NCI-H748 (cell line): ENCODE measurements at regions not wholly inside any gene's neighbourhood (a gene's known extent, or its start where the extent isn't known, plus 50 kb on each side); places are given as distances from the start of the nearest gene placed in this dataset.

Experiments
- DNase-seq: peaks from one replicate; lab custom pipeline; 2025; ENCODE audit not compliant: unreplicated experiment; lab: John Stamatoyannopoulos, UW

DNA sequence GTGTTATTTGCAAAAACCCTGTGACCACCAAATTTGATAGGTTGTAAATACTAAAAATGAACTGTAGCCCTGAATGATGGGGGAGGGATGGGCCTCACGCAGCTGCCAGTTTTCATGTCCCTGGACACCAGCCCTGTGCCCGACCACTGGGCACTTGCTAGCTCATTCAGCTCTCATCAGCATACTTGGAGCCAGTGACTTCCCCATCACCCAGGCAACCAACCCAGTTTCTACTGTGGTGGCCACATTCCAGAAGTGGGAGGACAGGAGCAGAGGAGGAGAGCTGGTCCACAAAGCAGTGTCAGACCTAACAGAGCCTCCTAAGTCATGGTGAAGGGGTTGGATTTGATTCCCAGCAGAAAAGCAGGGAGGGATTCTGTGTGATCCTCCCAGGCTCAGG lies 128.2 kb downstream of the CPEB2 start:
- no peak for DNase-seq

- DNase-seq = no peak
Measured at GRCh38 chr4:15131551-15131950, 129.3 kb downstream of the CPEB2 start.

DNA sequence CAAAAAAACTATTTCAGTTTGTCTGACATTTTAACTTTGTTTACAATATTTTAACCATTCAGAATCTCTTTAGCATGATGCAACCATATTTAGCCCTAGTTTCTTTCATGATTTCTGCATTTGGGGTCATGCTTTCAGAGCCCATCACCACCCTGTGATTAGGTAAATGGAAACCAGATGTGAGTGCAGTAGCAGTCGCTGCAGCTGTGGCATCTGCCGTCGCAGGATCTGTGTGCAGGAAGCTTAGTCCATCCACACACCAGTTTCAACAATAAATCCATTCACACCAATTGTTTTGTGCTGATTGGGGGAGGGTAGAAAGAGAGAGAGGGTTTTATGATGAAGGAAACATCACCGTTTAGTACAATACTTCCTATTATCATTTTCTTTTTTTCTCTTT lies 130.5 kb downstream of the CPEB2 start:
- no peak for DNase-seq

GRCh38 chr4:15139599-15139998 lies 137.3 kb downstream of the CPEB2 start:
- no peak for DNase-seq

DNA sequence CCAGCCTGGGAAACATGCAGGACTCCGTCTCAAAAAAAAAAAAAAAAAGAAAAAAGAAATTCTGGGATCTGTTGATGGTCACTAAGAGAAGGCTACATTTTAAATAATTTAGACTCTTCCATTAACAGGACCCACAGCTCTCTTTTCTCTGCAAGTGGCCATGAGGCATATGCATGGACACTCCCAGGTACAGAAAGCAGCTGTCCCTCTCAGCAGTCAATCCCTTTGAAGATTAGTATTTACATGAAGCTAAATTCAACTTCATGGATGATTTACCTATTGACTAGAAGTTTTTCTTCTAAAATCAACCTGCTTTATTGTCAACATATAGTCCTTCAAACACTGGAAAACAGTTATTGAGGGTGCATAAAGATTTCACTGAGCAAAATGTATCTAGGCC lies 139.9 kb downstream of the CPEB2 start:
- no peak for DNase-seq

- no peak for DNase-seq
Measured at GRCh38 chr4:15143551-15143950, 141.3 kb downstream of the CPEB2 start.

GRCh38 chr4:15144249-15144966 lies 142.1 kb downstream of the CPEB2 start:
- DNase-seq = peak; percentile 24

DNA sequence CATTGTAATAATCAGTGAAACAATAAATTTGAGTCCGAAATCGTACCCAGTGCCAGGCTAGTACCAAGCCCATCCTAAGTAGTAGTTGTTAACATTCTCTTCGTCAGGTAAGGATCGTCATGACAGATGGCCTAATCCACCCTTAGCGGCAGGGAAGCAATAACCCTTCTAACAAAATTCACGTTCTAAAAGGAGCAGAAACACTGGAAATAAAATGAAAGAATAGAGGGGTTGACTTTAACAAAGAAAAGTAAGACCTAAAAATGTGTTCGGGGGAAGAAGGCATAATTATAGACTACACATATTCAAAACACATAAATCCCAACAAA lies 142.7 kb downstream of the CPEB2 start:
- DNase-seq = no peak

DNA sequence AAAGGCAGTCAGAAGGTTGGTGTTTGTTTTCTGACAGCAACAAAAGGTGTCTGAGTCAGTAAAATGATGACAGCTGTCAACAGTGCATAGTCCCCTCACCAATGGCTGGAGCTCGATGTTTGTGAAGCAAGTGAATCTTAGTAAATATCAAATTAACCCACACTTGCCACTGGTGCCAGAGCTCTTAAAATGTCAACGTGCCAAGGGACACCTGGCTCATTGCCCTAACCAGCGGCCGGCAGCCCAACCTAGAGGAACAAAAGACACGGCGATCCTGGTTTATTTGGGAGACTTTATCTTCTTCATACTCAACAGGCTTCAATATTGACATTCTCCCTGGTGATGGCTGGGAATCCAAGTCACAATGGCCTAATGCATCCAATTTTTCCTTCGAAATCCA lies 143.4 kb downstream of the CPEB2 start:
- DNase-seq = peak; percentile 73

GRCh38 chr4:15147714-15148113 lies 145.4 kb downstream of the CPEB2 start:
- no peak for DNase-seq

DNA sequence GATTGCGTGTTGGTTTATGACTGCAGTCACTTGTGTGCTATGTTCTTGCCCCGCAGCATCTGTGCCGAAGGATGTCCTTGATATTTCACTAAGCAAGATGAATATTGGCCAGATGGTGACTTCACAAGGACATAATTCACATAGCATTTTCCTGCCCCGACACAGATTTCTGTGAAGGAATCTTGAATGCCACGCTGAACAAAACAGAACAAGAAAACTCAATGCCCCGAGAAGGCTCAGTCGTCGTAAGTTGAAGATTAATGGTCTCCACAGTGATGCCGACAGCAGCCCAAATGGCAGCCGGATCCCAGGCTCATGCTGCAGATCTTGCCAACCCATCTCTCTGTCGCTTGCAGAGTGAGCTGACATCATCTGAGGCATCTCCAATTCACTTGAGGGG lies 145.9 kb downstream of the CPEB2 start:
- DNase-seq = no peak

- no peak for DNase-seq
Measured at GRCh38 chr4:15148691-15149090, 146.4 kb downstream of the CPEB2 start.

GRCh38 chr4:15149234-15149838 lies 147.1 kb downstream of the CPEB2 start:
- DNase-seq = no peak

DNA sequence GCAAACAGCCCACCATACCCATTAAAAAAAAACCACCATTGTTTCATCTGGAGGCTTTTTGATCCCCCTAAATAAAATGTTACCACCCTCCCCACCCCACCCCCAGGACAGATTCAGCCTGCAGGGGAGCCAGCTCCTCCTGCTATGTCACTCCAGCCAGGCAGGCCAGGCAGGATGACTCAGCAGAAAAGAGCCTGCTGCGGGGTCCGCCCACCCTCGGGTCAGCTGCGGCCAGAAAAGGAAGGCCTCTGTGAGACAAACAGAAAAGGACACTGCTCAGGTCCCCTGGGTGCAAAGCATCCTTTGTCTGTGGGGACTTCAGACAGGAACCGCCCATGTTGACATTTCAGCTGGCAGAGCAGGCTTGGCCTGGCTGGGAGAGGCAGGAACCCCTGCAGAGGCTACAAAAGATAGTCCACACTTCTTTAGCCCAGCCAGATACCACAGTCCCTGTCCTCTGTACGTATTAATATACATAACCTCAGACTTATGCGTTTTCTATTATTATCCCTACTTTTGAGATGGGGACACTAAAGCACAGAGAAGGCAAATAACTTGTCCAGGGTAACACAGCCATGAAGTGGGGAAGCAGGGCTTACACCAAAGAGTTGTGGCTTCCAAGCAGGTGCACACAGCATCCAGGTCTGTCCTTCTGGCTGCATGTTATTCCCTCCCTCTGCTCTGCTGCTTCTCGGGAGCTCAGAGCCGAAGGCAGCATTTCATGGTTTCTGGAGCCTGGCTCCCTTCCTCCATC lies 147.7 kb downstream of the CPEB2 start:
- DNase-seq = peak; percentile 95

- no peak for DNase-seq
Measured at GRCh38 chr4:15150631-15151030, 148.3 kb downstream of the CPEB2 start.

DNA sequence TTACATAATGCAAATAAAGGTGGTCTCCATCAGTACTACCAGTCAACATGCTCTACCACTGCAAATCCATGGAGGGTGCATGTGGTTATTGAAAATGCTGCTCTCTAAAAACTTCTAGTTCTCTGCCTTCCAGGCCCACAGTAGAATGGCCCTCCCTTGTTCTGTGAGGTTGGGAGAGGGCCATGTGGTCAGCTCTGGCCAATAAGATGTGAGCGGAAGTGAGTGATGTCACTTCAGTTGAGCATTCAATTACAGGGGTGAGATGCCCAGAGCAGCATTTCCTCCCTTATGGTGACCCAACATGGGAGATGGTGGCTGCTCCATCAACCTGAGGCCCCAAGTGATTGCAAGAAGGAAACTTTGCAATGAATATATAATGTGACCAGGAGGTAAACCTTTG lies 148.8 kb downstream of the CPEB2 start:
- no peak for DNase-seq

GRCh38 chr4:15153662-15154061 lies 151.4 kb downstream of the CPEB2 start:
- no peak for DNase-seq

DNA sequence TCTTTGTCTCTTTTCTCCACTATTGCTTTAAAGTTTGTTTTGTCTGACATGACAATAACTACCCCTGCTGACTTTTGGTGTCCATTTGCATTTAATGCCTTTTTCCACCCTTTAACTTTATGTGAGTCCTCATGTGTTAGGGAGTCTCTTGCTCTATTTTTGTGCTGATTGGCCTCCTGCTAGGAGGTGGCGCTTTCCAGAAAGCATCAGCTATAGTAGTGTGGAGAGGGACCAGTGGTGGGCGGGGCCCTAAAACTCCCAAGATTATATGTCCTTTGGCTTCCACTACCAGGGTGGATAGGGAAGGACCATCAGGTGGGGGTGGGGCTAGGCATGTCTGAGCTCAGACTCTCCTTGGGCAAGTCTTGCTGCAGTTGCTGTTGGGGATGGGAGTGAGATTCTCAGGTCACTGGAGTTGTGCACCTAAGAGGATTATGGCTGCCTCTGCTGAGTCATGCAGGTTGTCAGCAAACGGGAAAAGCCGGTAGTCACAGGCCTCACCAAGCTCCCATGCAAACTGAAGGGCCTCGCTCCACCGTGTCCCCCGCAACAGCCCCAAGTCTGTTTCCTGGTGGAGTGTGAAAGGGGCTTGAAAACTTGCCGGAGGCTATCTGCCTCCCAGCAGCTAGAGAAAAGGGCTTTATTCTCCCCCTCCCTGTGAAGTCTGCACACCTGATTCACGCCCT lies 156.3 kb downstream of the CPEB2 start:
- DNase-seq = no peak

DNA sequence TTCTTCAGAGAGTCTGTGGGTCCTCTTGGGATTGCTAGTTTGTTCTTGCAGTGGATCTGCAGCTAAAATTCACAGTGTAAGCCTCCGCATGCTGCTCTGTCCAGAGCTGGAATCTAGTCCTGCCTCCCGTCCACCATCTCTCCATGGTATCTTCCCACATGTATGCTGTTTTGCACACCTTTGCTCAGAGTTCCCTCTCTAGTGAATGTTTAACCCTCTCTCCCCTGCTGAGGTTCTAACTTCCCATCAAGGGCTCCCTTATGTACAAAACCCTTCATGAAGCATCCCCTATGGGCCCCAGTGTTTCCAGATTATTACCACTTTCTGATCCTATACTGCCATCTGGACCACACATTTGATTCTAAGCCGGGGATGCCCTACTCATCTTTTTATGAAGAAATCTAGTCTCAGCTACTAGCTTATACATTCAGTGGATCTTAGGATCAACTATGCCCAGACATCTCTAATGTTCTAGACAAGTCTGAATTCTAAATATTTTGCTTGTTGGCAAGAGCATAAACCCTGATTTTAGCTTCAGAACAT lies 157.3 kb downstream of the CPEB2 start:
- no peak for DNase-seq

DNA sequence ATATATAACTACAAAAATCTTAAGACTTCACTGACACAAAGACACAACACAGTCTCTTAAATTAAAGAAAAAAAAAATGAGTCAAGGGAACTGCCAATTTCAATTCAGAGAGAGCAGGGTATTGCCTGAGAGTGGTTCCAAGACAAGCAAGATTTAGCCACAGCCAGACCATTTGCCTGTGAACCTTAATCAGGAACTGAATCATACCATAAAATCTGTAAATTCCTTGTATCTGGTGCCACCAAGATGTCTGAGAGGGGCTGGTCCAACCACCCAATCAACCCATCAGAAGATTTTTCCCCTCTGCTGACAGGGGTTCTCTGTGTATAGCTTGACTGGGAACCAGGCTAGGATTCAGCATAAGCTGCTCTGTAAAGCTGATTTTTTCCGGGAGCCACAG lies 159.2 kb downstream of the CPEB2 start:
- no peak for DNase-seq

GRCh38 chr4:15162046-15162445 lies 159.8 kb downstream of the CPEB2 start:
- DNase-seq = peak; percentile 21
